GM19467 (cell line): ENCODE measurements at regions not wholly inside any gene's neighbourhood (a gene's known extent, or its start where the extent isn't known, plus 50 kb on each side); places are given as distances from the start of the nearest gene placed in this dataset.

ENCODE experiments used
- ATAC-seq: cut with Tn5 transposase; IDR thresholded peaks from one replicate; pipeline ENCODE4 v1.9.1; 2021; ENCODE audit warnings: mild to moderate bottlenecking, moderate library complexity; ENCODE audit not compliant: unreplicated experiment

DNA sequence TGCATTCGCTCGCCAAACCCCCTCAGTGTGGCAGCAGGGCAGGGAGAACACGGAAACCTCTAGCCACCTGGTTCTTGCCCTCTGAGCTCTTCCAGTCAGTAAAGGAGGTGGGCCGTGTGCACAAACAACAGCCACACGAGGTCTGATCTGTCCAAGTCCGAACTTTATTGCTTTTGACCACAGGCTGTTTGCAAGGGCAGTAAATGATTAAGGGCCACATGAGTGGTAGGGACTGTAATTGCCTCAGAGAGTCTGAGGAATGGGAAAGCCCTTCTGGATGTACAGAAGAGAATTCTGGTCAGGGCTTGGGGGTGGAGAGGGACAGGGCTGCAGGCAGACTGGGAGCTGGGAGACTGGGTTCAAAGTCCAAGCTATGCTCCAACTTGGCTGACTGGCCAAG lies 75.7 kb upstream of the LHX1 start:
- ATAC-seq: no peak

DNA sequence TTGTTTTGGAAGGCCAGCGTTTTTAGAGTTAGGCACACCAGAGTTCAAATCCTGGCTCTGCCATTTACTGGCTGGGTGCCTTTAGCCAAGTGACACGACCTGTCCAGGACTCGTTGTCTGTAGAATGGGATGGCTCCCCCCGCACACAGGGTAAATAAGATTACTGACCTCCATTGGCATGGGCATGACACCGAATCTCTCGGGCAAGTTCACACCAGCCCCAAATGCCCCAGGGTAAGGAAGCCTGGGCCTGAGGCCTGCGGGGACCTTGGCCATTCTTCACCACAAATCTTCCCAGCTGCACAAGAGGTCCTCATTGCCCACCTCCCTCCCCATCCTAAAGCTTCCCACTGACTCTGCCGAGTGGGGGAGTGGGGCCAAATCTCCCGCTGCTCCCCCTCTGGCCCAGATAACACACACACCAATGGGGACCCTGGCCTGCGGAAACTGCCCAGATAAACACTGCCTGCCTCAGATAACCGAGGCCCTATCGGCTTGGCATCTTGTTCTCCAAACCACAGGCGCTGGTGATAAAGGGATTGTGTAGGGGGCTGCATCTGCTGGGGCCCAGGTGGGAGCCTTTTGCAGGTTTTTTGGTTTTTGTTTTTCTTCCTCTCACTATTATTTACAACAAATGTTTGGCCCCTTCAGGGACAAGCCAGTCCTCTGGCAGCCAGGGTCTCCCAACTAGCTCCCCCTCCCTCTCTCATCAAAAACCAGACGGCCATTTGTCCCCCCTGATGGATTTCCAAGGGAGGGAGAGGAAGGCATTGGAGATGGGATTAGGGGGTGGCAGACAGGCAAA lies 75.0 kb upstream of the LHX1 start:
- ATAC-seq: no peak

DNA sequence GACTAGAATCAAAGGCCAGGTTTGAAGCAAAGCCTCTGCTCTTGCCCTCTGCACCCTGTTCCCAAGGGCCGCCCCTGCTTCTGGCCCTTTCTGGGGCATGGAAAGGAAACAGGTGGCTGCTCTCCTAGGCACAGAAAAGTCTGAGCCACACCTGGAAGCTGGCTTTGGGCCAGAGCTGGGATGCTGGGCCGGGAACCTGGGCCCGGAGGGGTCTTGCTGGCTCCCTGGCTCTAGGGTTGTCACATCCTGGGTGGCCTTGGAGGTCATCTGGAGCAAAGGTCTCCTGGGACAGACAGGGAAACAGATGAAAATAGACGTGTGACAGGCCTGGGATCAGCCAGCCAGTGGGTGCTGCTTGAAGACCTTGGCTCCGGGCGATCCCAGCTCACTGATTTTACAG lies 74.1 kb upstream of the LHX1 start:
- no peak for ATAC-seq

DNA sequence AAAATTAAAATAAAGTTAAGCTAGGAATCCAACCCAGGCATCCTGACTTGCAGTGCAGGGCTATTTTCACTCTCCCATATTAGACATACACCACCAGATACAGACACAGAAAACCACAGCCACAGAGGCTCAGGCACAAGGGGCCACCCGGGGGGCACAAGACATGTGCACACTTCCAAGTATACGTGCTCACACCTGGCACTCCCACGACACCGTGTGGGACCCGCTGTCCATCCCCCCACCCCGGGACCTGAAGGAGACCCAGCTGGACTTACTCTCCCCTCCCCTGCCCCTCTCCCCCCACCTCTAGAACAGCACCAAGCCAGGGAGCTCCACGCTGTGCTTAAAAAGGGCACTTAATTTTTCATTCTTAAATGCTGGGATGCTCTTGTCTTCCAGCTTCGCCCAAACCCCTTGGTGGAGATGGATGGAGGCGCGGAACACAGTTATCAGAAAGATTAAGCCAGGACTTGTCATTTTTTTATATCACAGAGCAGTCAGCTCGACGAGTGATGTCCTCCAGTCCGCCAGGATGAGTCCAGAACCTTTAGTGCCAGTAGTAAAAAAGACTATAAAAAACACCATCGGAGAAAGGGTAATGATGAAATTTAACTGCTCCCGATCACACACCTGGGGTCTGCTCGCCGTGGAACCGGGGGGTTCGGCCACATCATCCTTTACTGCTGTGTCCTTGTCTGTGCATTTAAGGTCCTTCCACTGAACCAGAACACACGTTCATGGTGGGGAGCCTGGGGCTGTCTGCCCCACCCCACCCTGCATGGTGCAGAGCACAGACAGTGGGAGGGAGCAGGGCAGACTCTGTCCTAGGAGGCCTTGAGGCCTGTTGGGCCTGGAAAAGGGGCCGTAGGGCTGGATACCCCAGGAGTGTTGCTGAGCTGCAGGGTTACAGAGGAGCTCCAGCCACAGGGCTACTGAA lies 73.3 kb upstream of the LHX1 start:
- ATAC-seq: no peak

DNA sequence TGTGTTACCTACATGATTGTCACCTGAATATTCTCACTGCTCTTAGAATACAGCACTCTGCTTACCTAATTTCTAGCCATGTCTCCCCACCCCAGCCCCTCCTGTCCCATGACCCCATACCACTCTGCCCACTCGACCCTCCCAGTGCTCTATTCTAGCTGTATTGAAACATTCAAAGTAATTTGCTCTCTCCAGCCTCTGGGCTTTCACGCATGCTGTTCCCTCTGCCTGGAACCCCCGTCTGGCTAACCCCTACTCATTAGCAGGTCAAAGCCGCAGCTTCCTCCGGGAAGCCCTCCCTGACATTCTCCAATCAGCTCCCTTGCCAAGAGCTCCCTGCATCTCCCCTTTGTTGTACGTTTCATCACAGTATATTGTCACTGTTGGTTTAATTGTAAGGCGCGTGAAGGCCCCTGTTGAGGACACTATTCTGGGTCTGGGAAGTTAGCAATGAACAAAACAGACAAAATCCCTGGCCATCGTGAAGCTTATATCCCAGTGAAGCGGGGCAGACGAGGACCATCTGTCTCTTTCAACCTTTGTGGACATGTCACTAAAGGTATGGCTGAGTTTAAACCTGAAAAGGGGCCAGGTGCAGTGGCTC lies 72.3 kb upstream of the LHX1 start:
- no peak for ATAC-seq

DNA sequence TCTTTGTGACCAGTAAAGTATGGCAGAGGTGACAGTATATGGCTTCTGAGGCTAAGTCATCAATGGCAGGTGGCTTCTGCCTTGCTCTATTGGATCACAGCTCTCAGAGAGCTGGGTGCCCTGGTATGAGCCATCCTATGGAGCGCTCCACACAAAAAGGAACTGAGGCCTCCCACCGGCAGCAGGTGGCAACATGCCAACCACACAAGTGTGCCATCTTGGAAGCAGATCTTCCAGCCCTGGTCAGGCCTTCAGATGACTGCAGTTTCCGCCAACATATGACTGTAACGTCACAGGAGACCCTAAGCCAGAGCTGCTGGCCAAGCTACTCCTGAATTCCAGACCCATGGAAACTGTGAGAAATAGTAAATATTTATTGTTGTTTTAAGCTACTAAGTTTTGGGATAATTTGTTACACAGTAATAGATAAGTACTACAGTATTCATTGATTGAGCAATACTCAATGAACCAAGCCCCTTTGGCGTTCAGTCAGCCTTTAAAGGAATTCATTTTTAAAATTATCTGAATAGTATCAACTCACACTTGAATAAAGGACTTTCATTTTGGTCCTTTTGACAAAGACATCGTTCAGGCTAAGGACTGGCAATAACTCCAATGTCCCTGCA lies 69.4 kb upstream of the LHX1 start:
- no peak for ATAC-seq

DNA sequence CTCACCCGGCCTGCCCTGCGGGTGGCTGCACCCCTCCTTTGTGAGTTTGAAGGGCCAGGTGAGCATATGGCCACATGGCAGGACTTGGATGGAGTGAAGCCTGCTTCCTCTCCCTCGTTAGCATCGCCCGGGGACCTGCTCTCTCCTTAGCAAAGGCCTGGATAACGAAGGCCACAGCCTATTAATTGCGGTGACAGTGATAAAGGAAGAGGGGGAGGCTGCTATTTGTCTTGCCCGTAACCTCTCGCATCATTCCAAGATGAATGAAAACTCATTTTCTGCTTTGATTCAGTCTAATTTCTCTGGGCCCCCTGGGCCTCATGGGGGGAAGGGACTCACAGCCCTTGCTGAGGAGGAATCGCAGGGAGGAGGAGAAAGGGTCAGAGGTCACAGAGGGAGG lies 68.5 kb upstream of the LHX1 start:
- ATAC-seq: no peak

DNA sequence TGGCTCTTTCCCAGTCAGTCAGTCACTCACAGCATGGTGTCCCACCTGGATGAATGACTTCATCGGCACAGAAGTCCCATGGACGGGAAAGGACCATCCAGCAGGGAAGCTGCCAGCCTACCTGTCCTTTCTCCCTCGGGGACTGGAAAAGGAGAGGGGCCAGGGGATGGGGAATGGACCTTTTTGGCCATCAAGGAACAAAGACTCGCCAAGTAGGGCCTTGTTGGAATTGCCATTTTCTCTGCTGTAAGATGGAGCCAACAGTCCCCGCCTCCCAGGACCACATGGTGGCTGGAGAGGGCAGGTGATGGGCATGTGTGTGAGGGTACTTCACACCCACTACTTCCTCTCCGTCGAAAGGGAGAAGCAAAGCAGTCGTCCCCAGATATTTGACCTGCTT lies 67.8 kb upstream of the LHX1 start:
- no peak for ATAC-seq

DNA sequence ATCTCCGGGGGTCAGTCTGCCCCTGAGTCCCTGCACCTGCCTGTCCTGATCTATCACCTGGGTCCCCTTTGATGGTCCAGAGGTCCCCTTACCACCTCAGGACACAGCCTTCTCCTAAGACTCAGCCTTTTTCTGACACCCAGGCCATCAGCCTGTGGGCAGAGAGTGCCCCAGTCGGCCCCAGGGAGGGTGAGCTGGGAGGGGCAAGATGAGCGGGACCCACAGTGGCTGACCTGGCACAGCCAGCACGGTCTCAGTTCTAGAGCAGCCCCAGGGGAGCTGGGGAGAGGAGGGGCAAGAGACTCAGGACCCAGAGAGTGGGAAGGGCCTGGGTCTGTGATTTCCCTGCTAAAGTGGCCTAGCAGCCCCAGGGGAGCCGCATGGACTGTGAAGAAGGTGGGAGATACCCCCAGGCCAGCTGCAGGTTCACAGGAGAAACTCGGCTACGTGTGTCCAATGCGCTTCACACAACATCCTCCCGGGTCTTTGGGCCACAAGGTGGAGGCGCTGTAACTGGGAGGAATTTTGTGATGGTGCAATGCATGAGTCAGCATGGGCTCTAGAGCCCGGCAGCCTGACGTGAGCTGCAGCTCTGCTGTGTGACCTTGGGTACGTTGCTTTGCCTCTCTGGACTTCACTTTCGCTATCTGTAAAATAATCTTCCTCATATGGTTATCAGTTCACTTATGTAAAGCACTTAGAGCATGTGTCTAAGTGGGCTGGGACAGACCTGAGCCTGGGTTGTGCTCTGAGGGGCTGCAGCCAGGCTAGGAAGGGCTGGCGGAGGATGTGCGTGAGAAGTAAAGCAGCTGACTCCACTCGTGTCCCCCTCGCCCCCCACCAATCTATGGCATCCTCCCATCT lies 67.2 kb upstream of the LHX1 start:
- no peak for ATAC-seq

DNA sequence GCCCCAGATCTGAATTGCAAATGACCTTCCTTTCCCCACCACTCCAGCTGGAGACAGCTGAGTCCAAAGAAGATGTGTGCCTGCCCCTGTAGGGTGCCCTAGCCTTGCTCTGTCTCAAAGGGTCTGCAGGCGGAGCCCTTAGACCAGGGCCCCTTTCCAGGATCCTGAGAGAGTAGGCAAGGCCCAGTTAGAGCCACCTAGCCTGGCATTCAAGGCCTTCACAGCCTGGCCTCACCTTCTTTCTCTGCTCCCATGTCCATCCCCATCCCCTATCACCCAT lies 66.6 kb upstream of the LHX1 start:
- no peak for ATAC-seq

DNA sequence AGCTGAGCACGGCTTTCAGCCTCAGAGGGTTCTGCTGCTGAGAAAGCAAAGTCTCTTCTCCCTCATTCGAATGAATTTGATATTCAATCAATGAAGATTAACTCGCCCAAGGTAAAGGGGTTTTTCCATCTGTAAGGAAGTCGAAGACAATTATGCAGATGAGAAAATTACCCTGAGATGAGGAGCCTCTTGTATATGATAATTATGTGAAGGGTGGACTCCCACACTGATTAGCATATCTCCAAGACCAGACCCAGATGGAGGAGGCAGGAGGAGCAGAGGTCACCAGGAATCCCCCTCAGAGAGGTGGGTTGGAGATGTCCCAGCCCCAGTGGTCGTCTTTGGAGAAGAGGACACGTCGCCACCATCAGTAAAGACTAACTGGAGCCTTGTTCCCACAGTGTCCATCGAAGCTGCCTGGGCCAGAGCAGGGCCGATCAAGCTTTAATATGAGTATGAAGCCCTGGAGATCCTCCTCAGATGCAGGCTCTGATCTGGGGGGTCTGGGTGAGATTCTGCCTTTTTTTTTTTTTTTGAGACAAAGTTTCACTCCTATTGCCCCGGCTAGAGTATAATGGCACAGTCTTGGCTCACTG lies 61.5 kb upstream of the LHX1 start:
- ATAC-seq: no peak

DNA sequence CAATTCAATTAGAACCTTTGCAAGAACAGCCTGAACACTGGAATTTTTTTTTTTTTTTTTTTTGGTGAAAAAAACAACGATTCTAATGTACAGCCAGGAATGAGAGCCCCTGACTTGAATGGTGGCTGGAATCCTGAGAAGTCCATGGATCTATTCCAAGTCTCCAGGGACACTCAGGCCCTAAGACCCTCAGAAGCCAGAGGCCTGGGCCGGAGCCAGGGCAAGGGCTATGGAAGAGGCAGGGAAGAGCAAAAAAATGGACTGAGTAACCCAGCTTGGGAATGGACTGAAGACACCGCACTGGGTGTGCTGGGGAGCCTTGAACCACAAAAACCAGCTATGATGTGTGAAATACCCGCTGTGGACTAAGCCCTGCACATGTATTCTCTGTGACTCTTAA lies 60.3 kb upstream of the LHX1 start:
- no peak for ATAC-seq

DNA sequence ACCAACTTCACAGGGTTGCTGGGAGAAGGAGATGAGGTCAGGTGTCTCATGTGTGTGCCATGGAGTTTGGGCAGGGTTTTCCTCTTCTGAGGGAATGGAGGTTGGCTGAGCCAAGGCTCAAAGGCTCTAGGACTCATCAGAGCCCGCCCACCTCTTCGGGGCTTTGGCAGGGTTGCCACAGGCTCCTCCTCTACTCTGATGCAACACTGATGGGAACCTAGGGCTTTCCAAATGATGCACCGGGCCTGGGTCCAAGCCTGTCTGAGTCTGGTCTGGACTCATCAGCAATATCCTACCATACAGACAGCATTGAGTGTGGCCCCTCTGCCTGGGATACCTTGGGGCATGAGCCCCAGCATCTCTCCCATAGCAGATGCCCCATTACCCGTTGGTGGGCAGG lies 59.5 kb upstream of the LHX1 start:
- ATAC-seq: no peak

DNA sequence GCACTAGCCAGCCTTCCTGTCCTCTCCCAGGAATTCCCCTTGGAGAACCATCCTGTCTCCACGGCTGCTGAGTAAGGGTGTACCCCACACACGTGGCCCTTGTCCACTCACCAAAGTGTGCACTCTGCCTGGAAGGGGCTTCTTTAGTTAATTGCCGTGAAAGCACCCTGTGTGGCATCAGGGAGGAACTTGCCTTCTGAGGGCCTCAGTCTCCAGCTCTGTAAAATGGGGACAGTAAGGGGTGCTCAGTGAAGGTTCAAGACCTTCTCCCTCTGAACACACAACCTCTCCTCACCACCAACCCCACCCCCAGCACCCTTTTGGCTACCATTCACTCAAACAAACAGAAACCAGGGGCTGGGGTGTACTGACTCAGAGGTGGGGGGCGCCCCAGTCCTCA lies 59.1 kb upstream of the LHX1 start:
- ATAC-seq: no peak

DNA sequence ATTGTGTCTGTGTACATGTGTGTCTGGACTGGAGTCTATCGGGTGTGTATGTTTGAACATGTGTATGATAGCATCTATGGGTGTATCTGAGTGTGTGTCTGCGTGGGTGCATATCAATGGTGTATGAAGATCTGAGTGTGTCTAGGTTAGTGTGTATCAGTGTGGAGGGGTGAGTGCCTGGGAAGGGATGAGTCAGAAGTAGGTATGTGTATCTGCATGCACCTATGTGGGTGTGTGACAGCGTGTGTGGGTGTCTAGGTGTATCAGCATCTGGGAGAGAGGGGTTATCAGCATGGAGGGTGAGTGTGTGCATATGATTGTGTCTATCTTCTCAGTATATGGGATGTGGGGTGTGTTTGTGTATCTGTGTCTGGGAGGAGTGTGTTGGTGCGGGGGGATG lies 58.2 kb upstream of the LHX1 start:
- ATAC-seq: no peak

DNA sequence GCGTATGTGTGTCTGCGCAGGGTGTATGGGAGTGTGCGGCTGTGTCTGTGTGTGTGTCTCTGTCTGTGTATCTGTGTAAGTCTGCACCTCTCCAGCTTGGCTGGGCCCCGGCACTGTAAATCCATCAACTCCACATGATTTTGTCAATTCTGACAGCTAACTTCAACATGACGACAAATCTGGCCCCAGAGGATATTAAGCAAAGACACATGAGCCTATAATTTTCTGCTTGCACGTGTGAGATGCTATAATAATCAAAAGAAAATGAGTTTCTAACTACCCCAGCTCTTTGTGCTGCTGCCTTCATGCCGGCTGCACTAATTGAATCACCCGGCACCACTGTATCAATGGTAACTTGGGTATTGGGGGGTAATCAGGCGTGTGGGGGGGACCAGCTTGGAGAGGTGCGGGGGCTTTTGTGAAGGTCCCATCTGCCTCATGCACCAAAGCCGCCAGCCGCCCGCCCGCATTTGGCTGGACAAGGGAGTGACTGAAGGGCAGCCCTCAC lies 57.6 kb upstream of the LHX1 start:
- no peak for ATAC-seq

DNA sequence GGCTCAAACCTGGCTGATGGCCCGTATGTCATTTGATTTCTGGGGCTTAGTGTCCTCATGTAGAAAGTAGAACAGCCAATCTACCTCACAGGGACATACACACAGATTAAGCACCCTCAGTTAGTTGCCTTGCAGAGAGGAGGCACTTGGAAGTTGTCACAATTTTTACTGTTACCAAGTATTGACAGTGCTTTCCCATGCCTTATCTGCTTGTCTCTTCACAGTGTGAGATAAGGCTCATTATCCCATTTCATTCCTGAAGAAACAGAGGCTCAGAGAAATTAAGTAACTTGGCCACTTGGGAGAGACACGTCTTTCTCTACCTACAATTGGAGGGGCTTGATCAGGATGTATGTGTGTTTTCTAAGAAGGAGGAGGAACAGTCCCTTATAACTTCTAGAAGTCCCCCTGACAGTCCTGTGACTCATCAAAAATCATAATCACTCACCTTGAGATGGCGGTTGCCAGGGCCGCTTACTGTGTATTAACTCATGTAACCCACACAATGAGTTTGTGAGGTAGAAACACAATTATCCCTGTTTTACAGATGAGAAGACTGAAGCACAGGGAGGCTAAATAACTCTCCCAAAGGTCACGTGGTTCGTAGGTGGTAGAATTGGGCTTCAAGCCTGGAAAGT lies 56.9 kb upstream of the LHX1 start:
- no peak for ATAC-seq

DNA sequence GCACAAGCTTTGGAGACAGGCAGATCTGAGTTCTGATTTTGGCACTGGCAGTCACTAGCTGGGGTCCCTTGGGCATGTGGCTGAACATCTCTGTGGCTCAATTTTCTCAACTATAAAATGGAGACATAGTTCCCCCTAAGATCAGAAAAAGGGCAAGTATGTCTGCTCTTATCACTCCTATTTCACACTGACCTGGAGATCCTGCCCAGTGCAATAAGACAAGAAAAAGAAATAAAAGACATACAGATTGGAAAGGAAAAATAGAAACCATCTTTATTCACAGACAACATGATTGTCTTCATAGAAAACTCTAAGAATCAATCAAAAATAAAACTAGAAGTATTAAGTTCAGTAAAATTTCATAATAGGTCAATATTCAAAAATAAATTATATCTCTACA lies 56.0 kb upstream of the LHX1 start:
- no peak for ATAC-seq

DNA sequence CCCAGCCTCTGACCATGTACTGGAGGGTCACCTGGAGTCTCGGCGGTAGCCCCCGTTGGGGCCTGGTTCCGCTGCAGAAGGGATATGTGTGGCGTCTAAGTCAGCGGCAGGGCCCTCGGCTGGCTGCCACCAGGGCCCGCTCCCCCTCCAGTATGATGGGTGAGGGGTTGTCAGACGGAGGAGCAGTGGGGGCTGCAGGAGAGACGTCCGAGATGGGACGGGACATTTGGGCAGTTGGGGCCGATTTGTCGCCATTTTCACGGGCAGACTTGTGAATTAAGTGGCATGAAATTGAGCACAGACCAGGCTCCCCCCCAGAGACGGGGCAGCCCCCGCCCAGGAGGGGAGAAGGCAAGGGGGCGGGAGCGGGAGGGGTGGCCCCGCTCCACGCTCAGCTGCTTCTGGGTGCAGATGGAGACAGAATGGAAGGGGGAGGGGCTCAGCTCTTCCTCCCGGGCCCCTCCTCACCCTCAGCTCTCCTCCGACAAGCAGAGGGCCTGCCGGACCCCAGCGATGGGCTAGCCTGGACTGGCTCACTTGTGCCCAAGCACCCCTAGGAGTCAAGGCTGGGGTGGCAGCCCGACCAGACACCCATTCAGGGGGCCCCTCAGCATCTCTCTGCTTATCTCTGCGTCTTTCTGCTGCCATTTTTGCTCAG lies 52.7 kb upstream of the LHX1 start:
- ATAC-seq: no peak
